Left lung (tissue), 4 donors: ENCODE measurements at regions not wholly inside any gene's neighbourhood (a gene's known extent, or its start where the extent isn't known, plus 50 kb on each side); places are given as distances from the start of the nearest gene placed in this dataset.
"Not testable (repeated sequence)": the region's sequence is repeated elsewhere in the genome, so short reads cannot be mapped to it uniquely, and the experiment has no call there.

Experiments
- ATAC-seq: fragments of 200-7000 bp; cut with Tn5 transposase; one replicate; pipeline ENCODE4 v1.9.1; 2020; ENCODE audit warnings: moderate library complexity
- DNase-seq, 4 donors: peaks; one replicate each; pipeline ENCODE4 v3.0.0-alpha.2; 2013 to 2020
- H3K27ac ChIP-seq, 2 donors: fragments of 200-600 bp; sonication (generic) in 1 of 2; one replicate each; pipeline versions ENCODE4 v1.5.0 to v1.8.0; 2020 to 2021
- H3K27me3 ChIP-seq, 2 donors: fragments of 200-600 bp; sonication (generic) in 1 of 2; one replicate each; pipeline versions ENCODE4 v1.5.0 to v1.8.0; 2020 to 2021
- H3K36me3 ChIP-seq, 2 donors: fragments of 200-600 bp; sonication (generic) in 1 of 2; one replicate each; pipeline versions ENCODE4 v1.5.0 to v1.8.0; 2020 to 2021
- H3K4me1 ChIP-seq, 2 donors: fragments of 200-600 bp; one replicate each; pipeline ENCODE4 v1.8.0; 2021
- H3K4me3 ChIP-seq, 2 donors: fragments of 200-600 bp; sonication (generic) in 1 of 2; one replicate each; pipeline versions ENCODE4 v1.5.0 to v1.8.0; 2020 to 2021; ENCODE audit warnings: mild to moderate bottlenecking in 1 of 2
- H3K9me3 ChIP-seq, 2 donors: fragments of 200-600 bp; sonication (generic) in 1 of 2; one replicate each; pipeline versions ENCODE4 v1.5.0 to v1.8.0; 2020 to 2021
- CTCF ChIP-seq, 2 donors: fragments of 200-600 bp; sonication (generic) in 1 of 2; IDR thresholded peaks; one replicate each; pipeline versions ENCODE4 v1.5.0 to v1.8.0; 2021; ENCODE audit warnings: antibody characterized with exemption in 2 of 2
- intact Hi-C, 2 donors: fragments of 100-400 bp; cut with DNase I; formaldehyde crosslinking; loops; one replicate each; pipeline versions ENCODE4 v1.11.2 to v1.14.2; 2022
- donor health status: DM: no; HTN: yes; CAD: no.
- donor health status: DM: no; HTN: no; CAD: no.

GRCh38 chr5:89168766-89169165 is 285.8 kb upstream of the MEF2C start:
- H3K4me3 ChIP-seq: no peak overlapping the region
- H3K36me3 ChIP-seq: no peaks in the 10 kb centered on the region

GRCh38 chr5:89164703-89165102 is 281.7 kb upstream of the MEF2C start:
- DNase-seq, H3K4me3 ChIP-seq, H3K27me3 ChIP-seq, H3K27ac ChIP-seq, H3K4me1 ChIP-seq, ATAC-seq, H3K9me3 ChIP-seq, intact Hi-C loops, H3K36me3 ChIP-seq: not testable (repeated sequence)

More at GRCh38 chr5:89168766-89169165, 285.8 kb upstream of the MEF2C start:
- TF ChIP-seq CTCF (IDR thresholded peaks at IDR 0.05): no peak
- ATAC-seq: no peak
- H3K27me3 ChIP-seq: no peaks in the 10 kb centered on the region
- intact Hi-C loops: no loop called here
- H3K9me3 ChIP-seq: peaks cover 0 to 6% of the 10 kb centered on the region in 2 donors
- H3K27ac ChIP-seq: no peak overlapping the region
- DNase-seq: no peak
- no peaks in the 10 kb centered on the region for H3K4me1 ChIP-seq

- Histone ChIP-seq H3K4me1 (no peaks in the 10 kb centered on the region), H3K36me3 (no peaks in the 10 kb centered on the region), H3K4me3 (no peak overlapping the region), H3K9me3 (no peaks in the 10 kb centered on the region), H3K27me3 (no peaks in the 10 kb centered on the region), H3K27ac (no peak overlapping the region)
- intact Hi-C loops: no loop called here
- no peak for TF ChIP-seq CTCF (IDR thresholded peaks at IDR 0.05)
- DNase-seq: no peak
- no peak for ATAC-seq
These were observed 273.2 kb upstream of the MEF2C start for GRCh38 chr5:89156226-89156625.

- TF ChIP-seq CTCF (IDR thresholded peaks at IDR 0.05): no peak
- Histone ChIP-seq H3K36me3 (no peaks in the 10 kb centered on the region), H3K27me3 (no peaks in the 10 kb centered on the region), H3K4me1 (no peaks in the 10 kb centered on the region), H3K27ac (no peak overlapping the region), H3K9me3 (no peaks in the 10 kb centered on the region), H3K4me3 (no peak overlapping the region)
- ATAC-seq: no peak
- no peak for DNase-seq
- intact Hi-C loops: no loop called here
These were observed 264.0 kb upstream of the MEF2C start for GRCh38 chr5:89147031-89147430.

- Histone ChIP-seq H3K9me3 (no peaks in the 10 kb centered on the region), H3K4me3 (no peak overlapping the region), H3K36me3 (no peaks in the 10 kb centered on the region), H3K4me1 (no peaks in the 10 kb centered on the region), H3K27me3 (no peaks in the 10 kb centered on the region), H3K27ac (no peak overlapping the region)
- intact Hi-C loops: no loop called here
- TF ChIP-seq CTCF (IDR thresholded peaks at IDR 0.05): no peak
- no peak for DNase-seq
- no peak for ATAC-seq
These were observed 254.2 kb upstream of the MEF2C start for GRCh38 chr5:89137148-89137547.

GRCh38 chr5:89133975-89134374 is 251.0 kb upstream of the MEF2C start:
- intact Hi-C loops: no loop called here
- H3K36me3 ChIP-seq: no peaks in the 10 kb centered on the region
- H3K27me3 ChIP-seq: no peaks in the 10 kb centered on the region
- H3K4me1 ChIP-seq: no peaks in the 10 kb centered on the region
- H3K9me3 ChIP-seq: no peaks in the 10 kb centered on the region
- DNase-seq (no peak), ATAC-seq (no peak)
- no peak overlapping the region for H3K4me3 ChIP-seq
- TF ChIP-seq CTCF (IDR thresholded peaks at IDR 0.05): no peak
- H3K27ac ChIP-seq: no peak overlapping the region
